ENCODE measurements at regions not wholly inside any gene's neighbourhood (a gene's known extent, or its start where the extent isn't known, plus 50 kb on each side); places are given as distances from the start of the nearest gene placed in this dataset.

DNA sequence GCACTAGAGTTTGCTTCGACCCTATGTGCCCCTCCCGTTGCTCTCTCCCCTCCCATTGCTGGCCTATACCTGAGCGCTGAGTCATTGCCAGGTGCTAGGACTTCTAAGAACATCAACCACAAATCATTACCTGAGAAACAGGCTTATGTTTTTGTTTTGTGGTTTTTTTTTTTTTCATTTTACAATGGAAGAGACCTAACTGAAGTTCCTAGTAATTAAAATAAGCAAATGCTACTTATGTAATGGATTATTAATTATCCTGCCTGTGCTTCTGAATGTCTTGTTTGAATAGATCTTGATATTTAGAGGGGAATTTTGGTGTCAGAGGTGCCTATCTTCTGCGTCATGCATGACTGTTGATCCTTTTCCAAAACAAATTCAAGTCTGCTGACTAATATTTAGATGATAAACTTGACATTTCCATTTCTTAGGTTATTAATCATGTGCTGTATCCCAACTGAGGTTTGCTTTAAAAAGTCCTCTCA, 275.4 kb upstream of the CPEB2 start:
- H3K27ac ChIP-seq (ENCODE audit: low read depth in 1 of 2, low read length in 2 of 2), result no peak overlapping the region
- TF ChIP-seq HNF4A (conservative IDR thresholded peaks at IDR 0.05), result no peak
- no peak for DNase-seq (ENCODE audit: low spot score)
- H3K9me3 ChIP-seq (ENCODE audit: control insufficient read depth in 4 of 4, low read length in 3 of 4), result no peaks in the 10 kb centered on the region
- 75% methylated on average over 4 of the region's 4 CpGs for WGBS
- no peaks in the 10 kb centered on the region for H3K4me1 ChIP-seq (ENCODE audit: control insufficient read depth in 4 of 4, insufficient read depth in 4 of 4, low read length in 3 of 4)
- H3K36me3 ChIP-seq (ENCODE audit: control insufficient read depth in 4 of 4, insufficient read depth in 3 of 4, low read depth in 1 of 4, low read length in 3 of 4), result no peaks in the 10 kb centered on the region
- H3K9ac ChIP-seq (ENCODE audit: low read depth in 1 of 2, low read length in 2 of 2), result no peak overlapping the region
- no peak overlapping the region for H3K4me3 ChIP-seq (ENCODE audit: low read depth in 1 of 3, low read length in 3 of 3)
- H3K27me3 ChIP-seq (ENCODE audit: control insufficient read depth in 4 of 4, insufficient read depth in 4 of 4, low read length in 3 of 4), result no peaks in the 10 kb centered on the region

DNA sequence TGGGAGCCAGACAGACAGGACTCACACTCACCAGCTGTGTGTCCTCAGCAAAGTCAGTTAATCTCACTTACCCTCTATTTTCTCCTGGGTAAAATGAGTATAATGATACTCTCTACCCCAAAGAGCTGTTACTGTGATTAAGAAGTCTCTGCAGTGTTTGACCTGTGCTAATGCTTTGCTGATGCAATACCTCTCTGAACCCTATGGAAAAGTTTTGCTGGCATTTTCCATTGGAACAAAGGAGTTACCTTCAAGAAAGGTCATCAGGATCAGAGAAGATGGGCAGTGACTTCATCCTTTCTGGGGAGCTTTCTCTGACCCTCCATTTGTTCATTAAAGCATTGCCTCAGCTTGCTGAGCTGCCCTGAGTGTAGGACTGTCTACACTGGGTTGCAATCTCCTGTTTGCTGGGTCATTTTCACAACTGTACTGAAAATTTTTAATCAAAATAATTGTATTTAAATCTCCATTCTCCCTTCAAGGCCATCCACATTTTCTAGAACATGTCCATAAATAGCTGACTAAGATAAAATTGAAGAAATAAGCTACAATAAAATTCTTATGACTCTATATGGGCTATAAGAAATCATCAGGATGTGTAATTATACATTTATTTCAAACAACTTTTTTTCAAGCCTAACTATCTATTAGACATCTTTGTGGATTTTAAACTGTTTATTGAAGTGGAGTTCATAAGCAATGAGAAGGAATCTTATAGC, 272.8 kb upstream of the CPEB2 start:
- no peak overlapping the region for H3K9ac ChIP-seq (ENCODE audit: low read depth in 1 of 2, low read length in 2 of 2)
- H3K27me3 ChIP-seq (ENCODE audit: control insufficient read depth in 4 of 4, insufficient read depth in 4 of 4, low read length in 3 of 4), result no peaks in the 10 kb centered on the region
- H3K9me3 ChIP-seq (ENCODE audit: control insufficient read depth in 4 of 4, low read length in 3 of 4), result no peaks in the 10 kb centered on the region
- no peaks in the 10 kb centered on the region for H3K4me1 ChIP-seq (ENCODE audit: control insufficient read depth in 4 of 4, insufficient read depth in 4 of 4, low read length in 3 of 4)
- H3K36me3 ChIP-seq (ENCODE audit: control insufficient read depth in 4 of 4, insufficient read depth in 3 of 4, low read depth in 1 of 4, low read length in 3 of 4), result no peaks in the 10 kb centered on the region
- TF ChIP-seq HNF4A (conservative IDR thresholded peaks at IDR 0.05) (no peak), FOXA1 (IDR thresholded peaks at IDR 0.05) (no peak), SP1 (IDR thresholded peaks at IDR 0.05) (no peak), NR2F2 (IDR thresholded peaks at IDR 0.05) (no peak), HNF4G (IDR thresholded peaks at IDR 0.05) (no peak), FOXA2 (IDR thresholded peaks at IDR 0.05) (no peak)
- TF ChIP-seq, protein P1, sequence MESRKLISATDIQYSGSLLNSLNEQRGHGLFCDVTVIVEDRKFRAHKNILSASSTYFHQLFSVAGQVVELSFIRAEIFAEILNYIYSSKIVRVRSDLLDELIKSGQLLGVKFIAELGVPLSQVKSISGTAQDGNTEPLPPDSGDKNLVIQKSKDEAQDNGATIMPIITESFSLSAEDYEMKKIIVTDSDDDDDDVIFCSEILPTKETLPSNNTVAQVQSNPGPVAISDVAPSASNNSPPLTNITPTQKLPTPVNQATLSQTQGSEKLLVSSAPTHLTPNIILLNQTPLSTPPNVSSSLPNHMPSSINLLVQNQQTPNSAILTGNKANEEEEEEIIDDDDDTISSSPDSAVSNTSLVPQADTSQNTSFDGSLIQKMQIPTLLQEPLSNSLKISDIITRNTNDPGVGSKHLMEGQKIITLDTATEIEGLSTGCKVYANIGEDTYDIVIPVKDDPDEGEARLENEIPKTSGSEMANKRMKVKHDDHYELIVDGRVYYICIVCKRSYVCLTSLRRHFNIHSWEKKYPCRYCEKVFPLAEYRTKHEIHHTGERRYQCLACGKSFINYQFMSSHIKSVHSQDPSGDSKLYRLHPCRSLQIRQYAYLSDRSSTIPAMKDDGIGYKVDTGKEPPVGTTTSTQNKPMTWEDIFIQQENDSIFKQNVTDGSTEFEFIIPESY (IDR thresholded peaks at IDR 0.05), result no peak
- TF ChIP-seq, protein P2, sequence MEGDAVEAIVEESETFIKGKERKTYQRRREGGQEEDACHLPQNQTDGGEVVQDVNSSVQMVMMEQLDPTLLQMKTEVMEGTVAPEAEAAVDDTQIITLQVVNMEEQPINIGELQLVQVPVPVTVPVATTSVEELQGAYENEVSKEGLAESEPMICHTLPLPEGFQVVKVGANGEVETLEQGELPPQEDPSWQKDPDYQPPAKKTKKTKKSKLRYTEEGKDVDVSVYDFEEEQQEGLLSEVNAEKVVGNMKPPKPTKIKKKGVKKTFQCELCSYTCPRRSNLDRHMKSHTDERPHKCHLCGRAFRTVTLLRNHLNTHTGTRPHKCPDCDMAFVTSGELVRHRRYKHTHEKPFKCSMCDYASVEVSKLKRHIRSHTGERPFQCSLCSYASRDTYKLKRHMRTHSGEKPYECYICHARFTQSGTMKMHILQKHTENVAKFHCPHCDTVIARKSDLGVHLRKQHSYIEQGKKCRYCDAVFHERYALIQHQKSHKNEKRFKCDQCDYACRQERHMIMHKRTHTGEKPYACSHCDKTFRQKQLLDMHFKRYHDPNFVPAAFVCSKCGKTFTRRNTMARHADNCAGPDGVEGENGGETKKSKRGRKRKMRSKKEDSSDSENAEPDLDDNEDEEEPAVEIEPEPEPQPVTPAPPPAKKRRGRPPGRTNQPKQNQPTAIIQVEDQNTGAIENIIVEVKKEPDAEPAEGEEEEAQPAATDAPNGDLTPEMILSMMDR (IDR thresholded peaks at IDR 0.05; ENCODE audit: low read depth, low read length, missing input control), result no peak
- TF ChIP-seq, protein P3, sequence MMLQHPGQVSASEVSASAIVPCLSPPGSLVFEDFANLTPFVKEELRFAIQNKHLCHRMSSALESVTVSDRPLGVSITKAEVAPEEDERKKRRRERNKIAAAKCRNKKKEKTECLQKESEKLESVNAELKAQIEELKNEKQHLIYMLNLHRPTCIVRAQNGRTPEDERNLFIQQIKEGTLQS (IDR thresholded peaks at IDR 0.05), result no peak
- TF ChIP-seq, protein P4, sequence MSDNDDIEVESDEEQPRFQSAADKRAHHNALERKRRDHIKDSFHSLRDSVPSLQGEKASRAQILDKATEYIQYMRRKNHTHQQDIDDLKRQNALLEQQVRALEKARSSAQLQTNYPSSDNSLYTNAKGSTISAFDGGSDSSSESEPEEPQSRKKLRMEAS (IDR thresholded peaks at IDR 0.05), result no peak
- DNase-seq (ENCODE audit: low spot score), result no peak
- H3K4me3 ChIP-seq (ENCODE audit: low read depth in 1 of 3, low read length in 3 of 3), result no peak overlapping the region
- H3K27ac ChIP-seq (ENCODE audit: low read depth in 1 of 2, low read length in 2 of 2), result no peak overlapping the region

DNA sequence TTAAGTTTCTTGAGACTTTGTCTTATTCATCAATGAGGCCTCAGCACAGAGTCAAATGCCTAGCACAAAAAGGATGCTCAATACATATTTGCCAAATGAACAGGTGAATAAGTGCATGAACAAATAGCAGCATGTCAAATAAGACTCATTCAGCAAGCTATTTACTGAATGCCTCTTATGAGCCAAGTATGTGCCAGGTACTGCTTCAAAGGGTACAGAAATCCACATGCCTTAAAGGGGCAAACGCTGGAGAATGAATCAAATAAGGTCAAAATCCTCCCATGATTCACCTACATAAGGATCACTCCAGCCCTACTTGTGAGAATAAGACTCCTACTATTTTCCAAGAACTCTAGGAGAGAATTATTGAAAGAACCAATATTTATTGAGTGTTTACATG, 260.2 kb upstream of the CPEB2 start:
- no peak overlapping the region for H3K27ac ChIP-seq (ENCODE audit: low read depth in 1 of 2, low read length in 2 of 2)
- no peak for DNase-seq (ENCODE audit: low spot score)
- no peaks in the 10 kb centered on the region for H3K4me1 ChIP-seq (ENCODE audit: control insufficient read depth in 4 of 4, insufficient read depth in 4 of 4, low read length in 3 of 4)
- H3K9ac ChIP-seq (ENCODE audit: low read depth in 1 of 2, low read length in 2 of 2), result no peak overlapping the region
- H3K9me3 ChIP-seq (ENCODE audit: control insufficient read depth in 4 of 4, low read length in 3 of 4), result no peaks in the 10 kb centered on the region
- H3K27me3 ChIP-seq (ENCODE audit: control insufficient read depth in 4 of 4, insufficient read depth in 4 of 4, low read length in 3 of 4), result no peaks in the 10 kb centered on the region
- H3K36me3 ChIP-seq (ENCODE audit: control insufficient read depth in 4 of 4, insufficient read depth in 3 of 4, low read depth in 1 of 4, low read length in 3 of 4), result no peaks in the 10 kb centered on the region
- no peak for TF ChIP-seq FOXA2 (IDR thresholded peaks at IDR 0.05)
- TF ChIP-seq HNF4A (conservative IDR thresholded peaks at IDR 0.05), result no peak
- TF ChIP-seq SP1 (IDR thresholded peaks at IDR 0.05), result no peak
- no peak for TF ChIP-seq HNF4G (IDR thresholded peaks at IDR 0.05)
- TF ChIP-seq EGR1 (IDR thresholded peaks at IDR 0.05; ENCODE audit: low read depth in 2 of 2), result no peak
- TF ChIP-seq RXRA (IDR thresholded peaks at IDR 0.05), result no peak
- TF ChIP-seq NR2F2 (IDR thresholded peaks at IDR 0.05), result no peak
- TF ChIP-seq TAF1 (conservative IDR thresholded peaks at IDR 0.05), result no peak
- TF ChIP-seq, protein P4 (IDR thresholded peaks at IDR 0.05), result no peak
- TF ChIP-seq, protein P1 (IDR thresholded peaks at IDR 0.05), result no peak
- no peak for TF ChIP-seq JUND (IDR thresholded peaks at IDR 0.05)
- no peak for TF ChIP-seq FOXA1 (IDR thresholded peaks at IDR 0.05)
- H3K4me3 ChIP-seq (ENCODE audit: low read depth in 1 of 3, low read length in 3 of 3), result no peak overlapping the region
- WGBS, result 89% methylated on average over 1 of the region's 1 CpG

Data from liver (tissue), 8 donors.